Osteoblast (primary cell): ENCODE measurements at regions not wholly inside any gene's neighbourhood (a gene's known extent, or its start where the extent isn't known, plus 50 kb on each side); places are given as distances from the start of the nearest gene placed in this dataset.

ENCODE experiments used
- DNase-seq: peaks from one replicate; pipeline ENCODE4 v3.0.0; 2011; ENCODE audit warnings: low spot score, mixed read lengths; ENCODE audit not compliant: insufficient read length; ENCODE audit errors: missing footprints
- H2AFZ ChIP-seq: 2 replicates; pipeline ENCODE4 v1.6.0; 2011; ENCODE audit warnings: mild to moderate bottlenecking, low read length
- H3K27ac ChIP-seq: 2 replicates; pipeline ENCODE4 v1.5.1; 2011; ENCODE audit warnings: mild to moderate bottlenecking, low read depth, low read length, moderate library complexity
- H3K27me3 ChIP-seq: 2 replicates; pipeline ENCODE4 v1.6.0; 2012; ENCODE audit warnings: mild to moderate bottlenecking, control low read depth, inconsistent platforms, low read length, moderate library complexity; ENCODE audit not compliant: insufficient read depth
- H3K36me3 ChIP-seq: 2 replicates; pipeline ENCODE4 v1.5.1; 2011; ENCODE audit warnings: mild to moderate bottlenecking, low read length, control low read depth, moderate library complexity; ENCODE audit not compliant: insufficient read depth
- H3K4me1 ChIP-seq: 2 replicates; pipeline ENCODE4 v1.5.1; 2011; ENCODE audit warnings: mild to moderate bottlenecking, low read length, control low read depth, moderate library complexity; ENCODE audit not compliant: insufficient read depth
- H3K4me2 ChIP-seq: 2 replicates; pipeline ENCODE4 v1.6.0; 2011; ENCODE audit warnings: mild to moderate bottlenecking, low read length; ENCODE audit not compliant: insufficient read depth
- H3K4me3 ChIP-seq: fragments of 200-600 bp; sonication (generic); 3 replicates; pipeline ENCODE4 v1.5.1; 2012; ENCODE audit warnings: mild to moderate bottlenecking, low read length, inconsistent platforms; ENCODE audit not compliant: insufficient read depth
- H3K79me2 ChIP-seq: 2 replicates; pipeline ENCODE4 v1.6.0; 2012; ENCODE audit warnings: mild to moderate bottlenecking, low read length, control low read depth, inconsistent platforms; ENCODE audit not compliant: insufficient read depth
- H3K9me3 ChIP-seq: 2 replicates; pipeline ENCODE4 v1.5.1; 2011; ENCODE audit warnings: low read depth, low read length, control low read depth
- H4K20me1 ChIP-seq: 2 replicates; pipeline ENCODE4 v1.6.0; 2012; ENCODE audit warnings: mild to moderate bottlenecking, low read length, control low read depth; ENCODE audit not compliant: insufficient read depth
- CTCF ChIP-seq: IDR thresholded peaks from 2 replicates; pipeline ENCODE4 v1.5.1; 2011; ENCODE audit warnings: mild to moderate bottlenecking, low read depth, low read length, moderate library complexity; ENCODE audit errors: extremely low read depth

GRCh38 chr10:131636841-131637724 is 263.7 kb upstream of the PPP2R2D start:
- H4K20me1 ChIP-seq: no peaks in the 10 kb centered on the region
- H3K4me1 ChIP-seq: no peaks in the 10 kb centered on the region
- H3K79me2 ChIP-seq: no peaks in the 10 kb centered on the region
- no peaks in the 10 kb centered on the region for H3K27me3 ChIP-seq
- no peaks in the 10 kb centered on the region for H3K9me3 ChIP-seq
- no peaks in the 10 kb centered on the region for H3K36me3 ChIP-seq
- H2AFZ ChIP-seq: no peak overlapping the region
- DNase-seq: no peak
- no peak for TF ChIP-seq CTCF
- no peak overlapping the region for H3K27ac ChIP-seq
- H3K4me3 ChIP-seq: no peak overlapping the region
- H3K4me2 ChIP-seq: no peak overlapping the region

DNA sequence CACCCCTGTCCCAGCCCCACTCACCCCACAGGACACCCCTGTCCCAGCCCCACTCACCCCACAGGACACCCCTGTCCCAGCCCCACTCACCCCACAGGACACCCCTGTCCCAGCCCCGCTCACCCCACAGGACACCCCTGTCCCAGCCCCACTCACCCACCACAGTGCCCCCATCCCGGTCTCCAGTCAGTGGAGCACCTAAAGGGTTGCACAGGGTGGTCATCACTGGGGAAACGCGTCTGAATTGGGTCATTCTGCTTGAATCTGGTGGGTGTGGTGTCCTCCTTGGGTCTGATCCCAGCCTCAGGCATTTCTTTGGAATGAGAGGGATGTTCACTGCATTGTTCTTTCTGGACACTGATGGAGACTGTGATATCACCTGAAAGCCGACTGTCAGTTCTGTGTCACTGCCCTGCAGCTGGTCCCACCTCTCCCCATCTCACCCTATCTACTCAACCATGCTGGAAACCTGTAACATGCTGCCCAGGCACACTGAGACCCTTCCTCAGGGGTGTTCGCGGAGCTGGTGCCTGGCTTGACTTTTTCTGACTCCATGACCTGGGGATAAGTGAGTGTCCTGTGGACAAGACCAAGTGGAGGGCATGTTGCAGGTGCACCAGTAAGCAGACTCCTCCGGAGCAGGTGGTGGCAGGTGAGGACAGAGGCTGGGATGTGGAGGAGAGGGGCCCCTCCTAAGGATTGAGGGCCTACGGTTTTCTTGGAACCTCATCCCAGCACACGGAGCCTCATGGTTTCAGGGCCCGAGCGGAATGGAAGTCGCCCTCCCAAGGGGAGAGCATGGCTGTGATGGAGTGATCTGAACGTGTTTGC is 262.5 kb upstream of the PPP2R2D start:
- DNase-seq: no peak
- Histone ChIP-seq H3K36me3 (no peaks in the 10 kb centered on the region), H3K9me3 (no peaks in the 10 kb centered on the region)

DNA sequence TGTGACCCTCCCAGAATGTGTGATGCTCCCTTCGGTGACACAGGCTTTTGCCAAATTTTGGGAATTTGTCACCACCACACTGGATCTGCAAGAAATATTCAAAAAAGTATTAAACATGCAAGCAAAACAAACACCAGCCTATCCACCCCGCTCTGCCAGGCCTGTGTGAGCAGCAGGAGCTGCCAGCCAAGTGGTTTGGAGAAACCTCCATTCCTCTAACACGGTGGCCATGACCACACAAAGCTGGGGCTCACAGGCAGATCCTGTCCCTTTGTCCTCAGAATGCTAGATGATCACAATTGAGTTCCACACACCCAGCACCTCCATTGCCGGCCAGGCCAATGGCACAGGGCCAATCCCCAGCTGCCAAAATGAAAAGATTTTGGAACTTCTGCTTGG is 261.9 kb upstream of the PPP2R2D start:
- Histone ChIP-seq H3K4me1 (no peaks in the 10 kb centered on the region), H4K20me1 (no peaks in the 10 kb centered on the region), H3K79me2 (no peaks in the 10 kb centered on the region), H3K27me3 (no peaks in the 10 kb centered on the region), H3K36me3 (no peaks in the 10 kb centered on the region), H3K9me3 (no peaks in the 10 kb centered on the region), H3K27ac (no peak overlapping the region), H3K4me2 (no peak overlapping the region), H2AFZ (no peak overlapping the region), H3K4me3 (no peak overlapping the region)
- TF ChIP-seq CTCF: no peak
- no peak for DNase-seq

More for the DNA sequence above, 262.5 kb upstream of the PPP2R2D start:
- Histone ChIP-seq H3K4me2 (no peak overlapping the region), H3K27me3 (no peaks in the 10 kb centered on the region), H3K4me1 (no peaks in the 10 kb centered on the region), H4K20me1 (no peaks in the 10 kb centered on the region), H3K79me2 (no peaks in the 10 kb centered on the region), H3K4me3 (no peak overlapping the region), H2AFZ (no peak overlapping the region), H3K27ac (no peak overlapping the region)
- TF ChIP-seq CTCF: no peak
